GM12891 (cell line): ENCODE measurements at regions not wholly inside any gene's neighbourhood (a gene's known extent, or its start where the extent isn't known, plus 50 kb on each side); places are given as distances from the start of the nearest gene placed in this dataset.

ENCODE experiments used
- PAX5 ChIP-seq: IDR thresholded peaks from 2 replicates; pipeline ENCODE4 v1.6.1; 2011; ENCODE audit warnings: low read length, moderate library complexity, mild to moderate bottlenecking; ENCODE audit not compliant: insufficient read depth, severe bottlenecking
- POLR2A ChIP-seq: IDR thresholded peaks from 2 replicates; pipeline ENCODE4 v1.6.1; 2011; ENCODE audit warnings: low read depth, low read length, control low read depth

- TF ChIP-seq POLR2A: no peak
- no peak for TF ChIP-seq PAX5
These were observed 137.3 kb downstream of the CRLF2 start for GRCh38 chrX:1075156-1075555.
